ENCODE measurements at regions not wholly inside any gene's neighbourhood (a gene's known extent, or its start where the extent isn't known, plus 50 kb on each side); places are given as distances from the start of the nearest gene placed in this dataset.

DNA sequence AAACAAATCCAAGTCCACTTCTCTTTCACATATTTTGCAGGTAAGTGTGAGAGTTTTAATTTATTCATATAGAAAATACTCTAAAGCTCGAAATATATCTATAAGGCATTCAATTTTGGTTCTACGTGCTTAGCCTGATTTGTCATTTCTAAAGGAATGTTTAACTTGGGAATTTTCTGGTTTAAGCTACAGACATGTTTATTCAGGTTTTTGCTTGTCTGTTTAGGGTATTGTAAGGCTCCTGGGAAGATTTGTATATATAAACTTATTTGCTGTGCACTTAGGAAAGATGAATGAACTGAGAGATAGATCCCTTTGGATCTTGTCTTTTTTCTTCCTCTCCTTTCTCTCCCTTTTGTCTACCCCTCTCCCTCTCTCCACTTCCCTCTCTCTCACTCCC, 185.9 kb upstream of the NEIL3 start:
- Histone ChIP-seq H3K36me3 (ENCODE audit: control insufficient read depth, insufficient read depth, low read length) (no peaks in the 10 kb centered on the region), H3K4me3 (replicated peaks; ENCODE audit: low read depth, low read length) (no peak overlapping the region), H3K27me3 (replicated peaks; ENCODE audit: control insufficient read depth, insufficient read depth, low read length) (no peaks in the 10 kb centered on the region)
- TF ChIP-seq CTCF (IDR thresholded peaks at IDR 0.05; ENCODE audit: insufficient read depth, low read length, poor library complexity, severe bottlenecking) = no peak
- no peak for DNase-seq (ENCODE audit: extremely low read depth, insufficient read length)

DNA sequence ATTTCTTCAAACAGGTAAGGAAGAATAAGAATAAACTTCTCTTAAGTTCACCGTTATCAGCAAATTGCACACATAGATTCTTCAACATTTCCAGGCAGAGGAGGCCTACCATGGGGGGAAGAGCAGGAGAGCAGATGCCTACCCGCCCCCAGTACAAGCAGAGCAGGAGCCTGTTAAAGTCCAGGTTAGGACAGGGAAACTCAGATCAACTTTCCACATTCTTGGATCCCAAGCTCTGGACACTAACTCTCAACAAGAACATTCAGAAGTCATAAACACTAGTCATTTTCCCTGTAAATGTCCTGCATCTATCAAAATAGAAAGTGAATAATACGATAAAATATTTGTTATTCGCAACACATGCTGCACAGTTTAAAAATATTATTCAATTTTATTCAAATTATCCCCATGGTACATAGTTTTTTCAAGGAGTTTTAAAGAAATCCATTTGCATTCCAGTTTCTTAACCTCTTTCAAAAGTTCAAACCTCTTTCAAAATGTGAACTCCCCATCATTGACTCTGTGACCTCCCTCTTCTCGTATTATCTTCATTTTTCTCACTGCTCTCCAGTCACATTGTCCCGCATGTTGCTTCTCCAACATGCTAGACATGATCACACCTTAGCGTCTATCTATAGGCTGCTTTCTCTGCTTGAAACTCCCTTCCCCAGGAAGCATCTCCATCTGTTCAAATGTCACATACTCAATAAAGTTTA, 185.2 kb upstream of the NEIL3 start:
- Histone ChIP-seq H3K4me3 (replicated peaks; ENCODE audit: low read depth, low read length) (no peak overlapping the region), H3K27me3 (replicated peaks; ENCODE audit: control insufficient read depth, insufficient read depth, low read length) (no peaks in the 10 kb centered on the region), H3K36me3 (ENCODE audit: control insufficient read depth, insufficient read depth, low read length) (no peaks in the 10 kb centered on the region)
- TF ChIP-seq CTCF (IDR thresholded peaks at IDR 0.05; ENCODE audit: insufficient read depth, low read length, poor library complexity, severe bottlenecking) = no peak
- DNase-seq (ENCODE audit: extremely low read depth, insufficient read length) = no peak

- Histone ChIP-seq H3K36me3 (ENCODE audit: control insufficient read depth, insufficient read depth, low read length) (no peaks in the 10 kb centered on the region), H3K4me3 (replicated peaks; ENCODE audit: low read depth, low read length) (no peak overlapping the region), H3K27me3 (replicated peaks; ENCODE audit: control insufficient read depth, insufficient read depth, low read length) (no peaks in the 10 kb centered on the region)
- no peak for DNase-seq (ENCODE audit: extremely low read depth, insufficient read length)
- TF ChIP-seq CTCF (IDR thresholded peaks at IDR 0.05; ENCODE audit: insufficient read depth, low read length, poor library complexity, severe bottlenecking) = no peak
These were observed 184.0 kb upstream of the NEIL3 start for GRCh38 chr4:177125656-177126055.

DNA sequence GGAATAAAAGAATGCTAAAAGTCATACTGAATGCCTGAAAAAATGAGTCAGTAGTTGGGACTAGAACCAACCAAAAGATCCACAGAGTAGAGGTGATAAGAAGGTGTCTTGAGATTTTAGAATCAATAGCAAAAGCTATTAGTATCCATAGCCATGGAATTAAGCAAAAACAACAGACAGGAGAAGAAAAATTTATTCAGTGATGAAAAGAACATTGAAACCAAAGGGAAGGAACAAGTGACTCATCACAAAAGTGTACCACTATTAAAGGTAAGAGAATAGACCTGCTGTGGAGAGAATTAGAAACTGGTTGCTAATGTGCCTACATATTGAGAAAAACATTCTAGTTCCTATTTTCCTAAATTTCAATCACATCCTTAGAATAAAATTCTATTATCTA, 182.0 kb upstream of the NEIL3 start:
- no peak for TF ChIP-seq CTCF (IDR thresholded peaks at IDR 0.05; ENCODE audit: insufficient read depth, low read length, poor library complexity, severe bottlenecking)
- DNase-seq (ENCODE audit: extremely low read depth, insufficient read length) = no peak
- Histone ChIP-seq H3K36me3 (ENCODE audit: control insufficient read depth, insufficient read depth, low read length) (no peaks in the 10 kb centered on the region), H3K4me3 (replicated peaks; ENCODE audit: low read depth, low read length) (no peak overlapping the region), H3K27me3 (replicated peaks; ENCODE audit: control insufficient read depth, insufficient read depth, low read length) (no peaks in the 10 kb centered on the region)

DNA sequence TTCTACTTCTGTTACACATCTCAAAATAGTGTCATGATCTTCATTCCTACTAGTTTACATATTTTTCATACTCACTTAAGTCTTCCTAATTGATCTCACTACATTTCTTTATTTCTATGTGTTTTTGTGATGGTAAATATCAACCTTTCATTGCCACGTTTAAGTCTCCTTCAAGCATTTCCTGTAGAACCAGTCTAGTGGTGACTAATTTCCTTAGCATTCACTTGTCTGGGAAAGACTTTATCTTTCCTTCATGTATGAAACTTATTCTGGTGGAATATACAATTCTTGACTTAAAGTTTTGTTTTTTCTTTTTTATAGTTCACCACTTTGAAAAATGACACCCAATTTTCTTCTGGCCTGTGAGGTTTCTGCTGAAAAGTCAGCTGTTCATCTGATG, 181.4 kb upstream of the NEIL3 start:
- no peak for DNase-seq (ENCODE audit: extremely low read depth, insufficient read length)
- H3K36me3 ChIP-seq (ENCODE audit: control insufficient read depth, insufficient read depth, low read length) = no peaks in the 10 kb centered on the region
- TF ChIP-seq CTCF (IDR thresholded peaks at IDR 0.05; ENCODE audit: insufficient read depth, low read length, poor library complexity, severe bottlenecking) = no peak
- H3K4me3 ChIP-seq (replicated peaks; ENCODE audit: low read depth, low read length) = no peak overlapping the region
- no peaks in the 10 kb centered on the region for H3K27me3 ChIP-seq (replicated peaks; ENCODE audit: control insufficient read depth, insufficient read depth, low read length)

DNA sequence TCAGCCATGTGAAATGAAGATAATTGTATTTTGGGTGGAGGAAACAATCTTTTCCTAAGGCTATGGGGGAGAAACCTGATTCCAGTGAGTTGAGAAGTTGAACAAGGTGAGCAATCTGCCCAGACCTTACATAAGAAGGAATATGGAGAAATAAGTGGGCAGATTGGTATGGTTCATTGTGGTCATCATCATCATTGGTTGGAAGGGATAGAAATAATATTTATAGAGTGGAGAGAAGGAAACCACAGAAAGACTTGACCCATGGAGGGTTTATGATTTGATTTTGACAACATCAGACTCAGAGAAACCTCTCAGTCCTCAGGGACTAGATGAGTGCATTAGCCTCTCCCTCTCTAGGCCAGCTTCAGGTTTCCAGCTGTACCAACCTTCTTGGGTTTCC, 177.9 kb upstream of the NEIL3 start:
- TF ChIP-seq CTCF (IDR thresholded peaks at IDR 0.05; ENCODE audit: insufficient read depth, low read length, poor library complexity, severe bottlenecking) = no peak
- no peak for DNase-seq (ENCODE audit: extremely low read depth, insufficient read length)
- no peak overlapping the region for H3K4me3 ChIP-seq (replicated peaks; ENCODE audit: low read depth, low read length)
- H3K27me3 ChIP-seq (replicated peaks; ENCODE audit: control insufficient read depth, insufficient read depth, low read length) = no peaks in the 10 kb centered on the region
- H3K36me3 ChIP-seq (ENCODE audit: control insufficient read depth, insufficient read depth, low read length) = no peaks in the 10 kb centered on the region
